ENCODE measurements at regions not wholly inside any gene's neighbourhood (a gene's known extent, or its start where the extent isn't known, plus 50 kb on each side); places are given as distances from the start of the nearest gene placed in this dataset.

- TF ChIP-seq DMTF1 (CRISPR knock-in tag; IDR thresholded peaks at IDR 0.05) (no peak), ZNF136 (CRISPR knock-in tag; IDR thresholded peaks at IDR 0.05; ENCODE audit: low read depth) (no peak), THAP8 (CRISPR knock-in tag; IDR thresholded peaks at IDR 0.05; ENCODE audit: borderline replicate concordance) (no peak), SRSF1 (optimal IDR thresholded peaks at IDR 0.05; ENCODE audit: low read depth, low read length) (no peak), TERF1 (CRISPR knock-in tag; IDR thresholded peaks at IDR 0.05) (no peak), YEATS2 (CRISPR knock-in tag; IDR thresholded peaks at IDR 0.05; ENCODE audit: borderline replicate concordance) (no peak), GTF3A (CRISPR knock-in tag; conservative IDR thresholded peaks at IDR 0.05) (no peak), SPEN (CRISPR knock-in tag; IDR thresholded peaks at IDR 0.05; ENCODE audit: low read depth) (peak; percentile 53; the same call in 1 of the 2 replicates), ADNP (CRISPR knock-in tag; IDR thresholded peaks at IDR 0.05) (no peak), SKIL (CRISPR knock-in tag; IDR thresholded peaks at IDR 0.05; ENCODE audit: borderline replicate concordance) (peak; percentile 93), THAP11 (CRISPR knock-in tag; IDR thresholded peaks at IDR 0.05) (peak; percentile 56; the same call in 1 of the 2 replicates), FOXA3 (CRISPR knock-in tag; IDR thresholded peaks at IDR 0.05) (peak; percentile 92), ZNF414 (CRISPR knock-in tag; IDR thresholded peaks at IDR 0.05) (0 out of 2 replicates have a peak, but pooled peaks have one; percentile 51), ZBTB43 (CRISPR knock-in tag; conservative IDR thresholded peaks at IDR 0.05) (no peak), ZNF382 (CRISPR knock-in tag; IDR thresholded peaks at IDR 0.05; ENCODE audit: borderline replicate concordance) (no peak), SSRP1 (CRISPR knock-in tag; IDR thresholded peaks at IDR 0.05) (no peak)
These were observed 138.4 kb upstream of the PARP11 start (continued) for GRCh38 chr12:4011597-4011996.
